Prostate gland (tissue), 2 donors: ENCODE measurements at regions not wholly inside any gene's neighbourhood (a gene's known extent, or its start where the extent isn't known, plus 50 kb on each side); places are given as distances from the start of the nearest gene placed in this dataset.

Experiments
- DNase-seq: peaks from one replicate; pipeline ENCODE4 v3.0.0-alpha.2; 2019; ENCODE audit warnings: low spot score
- H3K27ac ChIP-seq, 2 donors: fragments of 200-600 bp; sonication (generic); 2 replicates each; pipeline ENCODE4 v1.5.1; 2017 to 2019
- H3K27me3 ChIP-seq: fragments of 200-600 bp; sonication (generic); replicated peaks from 2 replicates; pipeline ENCODE4 v1.5.1; 2019; ENCODE audit not compliant: insufficient read depth
- H3K36me3 ChIP-seq, 2 donors: fragments of 200-600 bp; sonication (generic); 1 replicate in 1 of 2; 2 replicates in 1 of 2; pipeline versions ENCODE4 v1.5.1 to v1.8.1; 2017 to 2019
- H3K4me1 ChIP-seq: fragments of 200-600 bp; sonication (generic); replicated peaks from 2 replicates; pipeline ENCODE4 v1.5.1; 2019
- H3K4me3 ChIP-seq, 2 donors: fragments of 200-600 bp; sonication (generic); 2 replicates each; pipeline ENCODE4 v1.5.1; 2017 to 2019
- H3K9me3 ChIP-seq: fragments of 200-600 bp; sonication (generic); 2 replicates; pipeline ENCODE4 v1.5.1; 2017
- POLR2A ChIP-seq: fragments of 450-650 bp; IDR thresholded peaks from one replicate; pipeline ENCODE4 v1.6.1; 2016; ENCODE audit warnings: antibody characterized with exemption, mild to moderate bottlenecking
- POLR2AphosphoS5 ChIP-seq: sonication (generic); formaldehyde crosslinking; IDR thresholded peaks from one replicate; pipeline ENCODE4 v1.6.1; 2017; ENCODE audit warnings: antibody characterized with exemption
- WGBS: methylation state at CpG from one replicate; pipeline ENCODE4 v1.1.5; 2018; 5-methylcytosine and 5-hydroxymethylcytosine counted together
- intact Hi-C: fragments of 100-400 bp; cut with DNase I; formaldehyde crosslinking; loops from one replicate; pipeline ENCODE4 v1.14.2; 2022
- TF ChIP-seq, protein P1 (sequence below), 4 experiments: fragments of 200-600 bp in 2 of 4; fragments of 450-650 bp in 2 of 4; sonication (generic) in 2 of 4; IDR thresholded peaks; 1 replicate in 3 of 4; 2 replicates in 1 of 4; pipeline ENCODE4 v1.5.1; 2016 to 2019; ENCODE audit warnings: antibody characterized with exemption in 4 of 4, mild to moderate bottlenecking in 2 of 4, moderate library complexity in 2 of 4

DNA sequence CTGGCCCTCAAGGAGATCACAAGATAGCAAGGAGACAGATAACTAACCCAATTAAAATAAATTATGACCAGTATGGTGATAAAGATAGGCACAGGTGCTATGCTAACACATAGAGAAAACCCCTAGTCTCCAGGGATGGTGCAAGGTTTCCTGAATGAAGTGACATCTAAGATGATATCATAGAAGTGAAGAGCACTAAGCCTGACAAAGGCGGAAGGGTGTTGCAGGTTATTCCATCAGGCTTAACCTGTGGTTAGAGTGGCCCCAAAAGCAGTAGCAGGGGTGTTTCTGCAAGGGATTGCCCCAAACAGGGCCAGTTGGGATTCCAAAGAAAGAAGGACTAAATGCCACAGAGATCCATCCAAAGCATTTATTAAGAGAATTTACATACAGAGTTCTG lies 249.2 kb downstream of the IDS start:
- Histone ChIP-seq H3K27me3 (no peaks in the 10 kb centered on the region), H3K9me3 (no peaks in the 10 kb centered on the region), H3K27ac (no peak overlapping the region), H3K4me1 (no peaks in the 10 kb centered on the region), H3K4me3 (no peak overlapping the region), H3K36me3 (no peaks in the 10 kb centered on the region)
- TF ChIP-seq POLR2AphosphoS5 (no peak), POLR2A (no peak)
- TF ChIP-seq, protein P1, sequence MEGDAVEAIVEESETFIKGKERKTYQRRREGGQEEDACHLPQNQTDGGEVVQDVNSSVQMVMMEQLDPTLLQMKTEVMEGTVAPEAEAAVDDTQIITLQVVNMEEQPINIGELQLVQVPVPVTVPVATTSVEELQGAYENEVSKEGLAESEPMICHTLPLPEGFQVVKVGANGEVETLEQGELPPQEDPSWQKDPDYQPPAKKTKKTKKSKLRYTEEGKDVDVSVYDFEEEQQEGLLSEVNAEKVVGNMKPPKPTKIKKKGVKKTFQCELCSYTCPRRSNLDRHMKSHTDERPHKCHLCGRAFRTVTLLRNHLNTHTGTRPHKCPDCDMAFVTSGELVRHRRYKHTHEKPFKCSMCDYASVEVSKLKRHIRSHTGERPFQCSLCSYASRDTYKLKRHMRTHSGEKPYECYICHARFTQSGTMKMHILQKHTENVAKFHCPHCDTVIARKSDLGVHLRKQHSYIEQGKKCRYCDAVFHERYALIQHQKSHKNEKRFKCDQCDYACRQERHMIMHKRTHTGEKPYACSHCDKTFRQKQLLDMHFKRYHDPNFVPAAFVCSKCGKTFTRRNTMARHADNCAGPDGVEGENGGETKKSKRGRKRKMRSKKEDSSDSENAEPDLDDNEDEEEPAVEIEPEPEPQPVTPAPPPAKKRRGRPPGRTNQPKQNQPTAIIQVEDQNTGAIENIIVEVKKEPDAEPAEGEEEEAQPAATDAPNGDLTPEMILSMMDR (IDR thresholded peaks at IDR 0.05): no peak
- 100% methylated on average over 1 of the region's 1 CpG for WGBS
- no peak for DNase-seq
- intact Hi-C loops: no loop called here

DNA sequence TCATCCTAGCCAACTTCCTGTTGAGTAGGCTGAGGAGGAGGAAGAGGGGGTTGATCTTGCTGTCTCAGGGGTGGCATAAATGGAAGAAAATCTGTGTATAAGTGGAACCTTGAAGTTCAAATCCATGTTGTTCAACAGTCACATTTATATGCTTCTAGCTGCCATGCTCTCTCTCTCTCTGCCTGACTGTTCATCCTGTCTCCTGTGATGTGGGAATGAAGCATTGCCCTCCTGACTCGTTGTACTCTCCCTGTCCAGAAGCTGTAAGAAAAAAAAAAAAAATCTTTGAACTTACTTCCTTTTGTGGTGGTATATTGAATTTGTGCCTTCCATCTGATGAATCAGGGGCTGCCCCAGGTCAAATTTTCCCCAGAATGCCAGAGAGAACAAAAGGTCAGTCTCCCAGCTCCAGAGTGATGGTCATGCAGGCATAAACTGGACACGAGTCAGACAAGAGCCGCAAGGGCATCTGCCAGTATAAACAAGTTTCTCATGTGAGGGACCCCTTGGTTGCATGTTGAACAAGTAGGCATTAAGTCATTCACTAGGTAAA lies 257.0 kb downstream of the IDS start:
- 64% methylated on average over 3 of the region's 3 CpGs for WGBS

DNA sequence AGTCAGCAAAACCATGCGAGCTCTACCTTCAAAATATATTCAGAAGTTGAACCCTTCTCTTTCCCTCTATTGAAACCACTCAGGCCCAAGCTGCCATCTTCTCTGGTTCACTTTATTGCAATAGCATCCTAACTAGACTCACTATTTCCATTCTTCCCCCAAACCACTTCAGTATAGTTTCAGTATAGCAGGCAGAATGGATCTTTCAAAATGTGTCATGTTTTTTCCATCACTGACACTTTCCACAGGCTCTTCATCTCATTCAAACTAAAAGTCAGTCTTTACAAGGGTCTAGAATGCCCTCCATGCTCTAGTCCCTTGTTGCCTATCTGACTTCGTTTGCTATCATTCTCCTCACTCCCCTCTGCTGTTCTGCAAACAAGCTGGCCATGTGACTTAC lies 274.4 kb downstream of the IDS start:
- intact Hi-C loops: no loop called here
- H3K36me3 ChIP-seq: no peaks in the 10 kb centered on the region
- WGBS: 75% methylated on average over 2 of the region's 2 CpGs
- DNase-seq: no peak
- H3K27ac ChIP-seq: no peak overlapping the region
- no peak overlapping the region for H3K4me3 ChIP-seq
- H3K27me3 ChIP-seq: no peaks in the 10 kb centered on the region
- H3K9me3 ChIP-seq: no peaks in the 10 kb centered on the region
- no peaks in the 10 kb centered on the region for H3K4me1 ChIP-seq
- TF ChIP-seq, protein P1 (IDR thresholded peaks at IDR 0.05): no peak
- TF ChIP-seq POLR2A (no peak), POLR2AphosphoS5 (no peak)

More for the DNA sequence above, 257.0 kb downstream of the IDS start:
- DNase-seq: no peak
- H3K27me3 ChIP-seq: no peaks in the 10 kb centered on the region
- no peaks in the 10 kb centered on the region for H3K4me1 ChIP-seq
- TF ChIP-seq POLR2A (no peak), POLR2AphosphoS5 (no peak)
- TF ChIP-seq, protein P1 (IDR thresholded peaks at IDR 0.05): no peak
- no peaks in the 10 kb centered on the region for H3K36me3 ChIP-seq
- intact Hi-C loops: no loop called here
- H3K27ac ChIP-seq: no peak overlapping the region
- H3K9me3 ChIP-seq: no peaks in the 10 kb centered on the region
- no peak overlapping the region for H3K4me3 ChIP-seq

DNA sequence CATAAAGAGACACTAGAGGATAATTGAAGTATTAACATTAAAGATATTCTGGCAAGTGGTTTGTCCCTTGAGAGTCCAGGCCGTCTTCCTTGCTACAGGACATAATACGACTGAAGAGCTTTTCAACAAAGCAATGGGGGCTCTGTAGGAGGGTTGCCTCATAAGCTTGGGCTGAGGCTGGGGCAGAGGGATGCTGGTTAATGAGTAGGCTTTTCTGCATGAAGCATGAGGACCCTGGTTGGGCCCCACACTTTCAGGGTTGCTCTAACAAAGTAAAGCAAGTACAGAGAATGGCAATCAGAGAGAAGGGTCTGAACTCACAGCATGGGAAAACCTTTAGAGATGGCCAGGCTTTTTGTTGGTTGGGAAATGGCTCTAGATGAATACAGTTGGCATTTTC lies 281.3 kb downstream of the IDS start:
- no peaks in the 10 kb centered on the region for H3K36me3 ChIP-seq
- no peaks in the 10 kb centered on the region for H3K27me3 ChIP-seq
- 83% methylated on average over 1 of the region's 2 CpGs for WGBS
- no peak overlapping the region for H3K27ac ChIP-seq
- TF ChIP-seq, protein P1 (IDR thresholded peaks at IDR 0.05): no peak
- TF ChIP-seq POLR2AphosphoS5 (no peak), POLR2A (no peak)
- no peaks in the 10 kb centered on the region for H3K4me1 ChIP-seq
- no peak for DNase-seq
- H3K4me3 ChIP-seq: no peak overlapping the region
- intact Hi-C loops: no loop called here
- no peaks in the 10 kb centered on the region for H3K9me3 ChIP-seq

DNA sequence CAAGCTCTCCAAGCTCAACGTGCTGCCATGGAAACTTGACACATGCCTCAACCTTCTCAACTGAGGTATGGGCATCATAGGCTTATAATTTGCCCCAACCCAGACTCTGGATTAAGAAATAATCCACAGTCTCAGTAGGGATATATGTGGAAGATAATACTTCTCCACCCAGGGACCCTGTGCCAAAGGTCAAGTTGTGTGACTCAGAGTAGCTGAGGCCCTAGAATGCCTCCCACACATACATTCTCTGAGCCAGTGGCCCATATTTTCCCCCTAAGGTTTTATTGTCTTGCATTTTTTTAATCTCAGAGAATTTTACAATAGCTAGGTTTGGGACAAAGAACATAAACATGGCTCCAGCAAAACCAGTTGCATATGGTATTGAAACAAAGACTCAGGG lies 283.1 kb downstream of the IDS start:
- Histone ChIP-seq H3K36me3 (no peaks in the 10 kb centered on the region), H3K9me3 (no peaks in the 10 kb centered on the region), H3K4me3 (no peak overlapping the region), H3K27me3 (no peaks in the 10 kb centered on the region), H3K27ac (no peak overlapping the region), H3K4me1 (no peaks in the 10 kb centered on the region)
- 60% methylated on average over 1 of the region's 1 CpG for WGBS
- intact Hi-C loops: no loop called here
- TF ChIP-seq POLR2A (no peak), POLR2AphosphoS5 (no peak)
- TF ChIP-seq, protein P1 (IDR thresholded peaks at IDR 0.05): no peak
- no peak for DNase-seq
